IMR-90 (cell line): ENCODE measurements at regions not wholly inside any gene's neighbourhood (a gene's known extent, or its start where the extent isn't known, plus 50 kb on each side); places are given as distances from the start of the nearest gene placed in this dataset.

Experiments used
- ATAC-seq: fragments of 200-7000 bp; cut with Tn5 transposase; 2 replicates; pipeline ENCODE4 v1.9.1; 2020; ENCODE audit warnings: low read depth, mild to moderate bottlenecking, moderate library complexity
- BruUV-seq: library from RNA; stranded (reverse); fragments of 400-500 nt; replicated peaks from 2 replicates; lab custom pipeline; 2021; lab: Mats Ljungman, UMichigan
- CTCF ChIA-PET: fragments of 300-600 bp; formaldehyde crosslinking; extraction: SDS; loops from one replicate; lab custom pipeline; 2021; ENCODE audit warnings: antibody characterized with exemption; lab: Yijun Ruan, JAX
- POLR2A ChIA-PET: fragments of 300-600 bp; sonication (Branson Sonifier 250); formaldehyde crosslinking; loops from one replicate; lab custom pipeline; 2022; ENCODE audit warnings: antibody characterized with exemption; ENCODE audit not compliant: unreplicated experiment; lab: Charles Lee
- DNase-seq: peaks from one replicate; pipeline ENCODE4 v3.0.0; 2013
- H2AFZ ChIP-seq: replicated peaks from 2 replicates; pipeline ENCODE3; 2013; ENCODE audit warnings: low read length, mild to moderate bottlenecking; ENCODE audit not compliant: poor library complexity
- H2AK5ac ChIP-seq: 2 replicates; pipeline ENCODE4 v1.6.1; 2013; ENCODE audit warnings: low read depth, low read length, inconsistent platforms
- H2AK9ac ChIP-seq: replicated peaks from 2 replicates; pipeline ENCODE3; 2013; ENCODE audit warnings: mild to moderate bottlenecking, low read depth, low read length, moderate library complexity; ENCODE audit not compliant: poor library complexity
- H2BK120ac ChIP-seq: 2 replicates; pipeline ENCODE4 v1.6.1; 2013; ENCODE audit warnings: low read depth, low read length, inconsistent platforms
- H2BK15ac ChIP-seq: 3 replicates; pipeline ENCODE4 v1.6.1; 2013; ENCODE audit warnings: low read depth, low read length, inconsistent platforms
- H2BK20ac ChIP-seq: 2 replicates; pipeline ENCODE4 v1.6.1; 2013; ENCODE audit warnings: low read depth, mild to moderate bottlenecking, inconsistent platforms, low read length, moderate library complexity
- H2BK5ac ChIP-seq: 2 replicates; pipeline ENCODE4 v1.6.1; 2013; ENCODE audit warnings: mild to moderate bottlenecking, low read depth, low read length, inconsistent platforms; ENCODE audit not compliant: poor library complexity, severe bottlenecking
- H3K14ac ChIP-seq: replicated peaks from 2 replicates; pipeline ENCODE4 v1.6.1; 2013; ENCODE audit warnings: low read depth, low read length, inconsistent platforms
- H3K18ac ChIP-seq: 2 replicates; pipeline ENCODE4 v1.6.1; 2013; ENCODE audit warnings: low read depth, low read length, control low read depth
- H3K23ac ChIP-seq: 2 replicates; pipeline ENCODE4 v1.6.1; 2013; ENCODE audit warnings: low read depth, low read length, inconsistent platforms
- H3K27ac ChIP-seq: 2 replicates; pipeline ENCODE4 v1.5.1; 2013; ENCODE audit warnings: mild to moderate bottlenecking, control low read depth, low read length; ENCODE audit not compliant: insufficient read depth
- H3K27me3 ChIP-seq: 2 replicates; pipeline ENCODE4 v1.6.1; 2013; ENCODE audit warnings: low read length; ENCODE audit not compliant: control insufficient read depth, insufficient read depth
- H3K36me3 ChIP-seq: 2 replicates; pipeline ENCODE4 v1.6.1; 2013; ENCODE audit warnings: low read length, mixed read lengths; ENCODE audit not compliant: control insufficient read depth, insufficient read depth
- H3K4ac ChIP-seq: 2 replicates; pipeline ENCODE4 v1.6.1; 2013; ENCODE audit warnings: low read depth, low read length, inconsistent platforms
- H3K4me1 ChIP-seq: 2 replicates; pipeline ENCODE4 v1.6.1; 2013; ENCODE audit warnings: low read length, mixed read lengths; ENCODE audit not compliant: control insufficient read depth, insufficient read depth
- H3K4me2 ChIP-seq: 2 replicates; pipeline ENCODE4 v1.6.1; 2013; ENCODE audit warnings: low read depth, mild to moderate bottlenecking, control low read depth, low read length, moderate library complexity
- H3K4me3 ChIP-seq: 2 replicates; pipeline ENCODE4 v1.5.1; 2013; ENCODE audit warnings: low read depth, mild to moderate bottlenecking, control low read depth, low read length, moderate library complexity; ENCODE audit not compliant: insufficient read depth
- H3K56ac ChIP-seq: 2 replicates; pipeline ENCODE4 v1.6.1; 2013; ENCODE audit warnings: low read length, inconsistent platforms; ENCODE audit not compliant: insufficient read depth; ENCODE audit errors: extremely low read depth
- H3K79me1 ChIP-seq, 2 experiments: 2 replicates each; pipeline ENCODE4 v1.6.1; 2013; ENCODE audit warnings: low read length in 2 of 2, inconsistent platforms in 1 of 2, low read depth in 1 of 2
- H3K9ac ChIP-seq: 2 replicates; pipeline ENCODE4 v1.6.1; 2013; ENCODE audit warnings: low read depth, low read length, control low read depth
- H3K9me1 ChIP-seq: 2 replicates; pipeline ENCODE4 v1.6.1; 2013; ENCODE audit warnings: low read length, inconsistent platforms; ENCODE audit not compliant: insufficient read depth
- H3K9me3 ChIP-seq: 2 replicates; pipeline ENCODE4 v1.6.1; 2013; ENCODE audit warnings: low read length; ENCODE audit not compliant: control insufficient read depth, insufficient read depth
- H4K20me1 ChIP-seq: 2 replicates; pipeline ENCODE4 v1.6.1; 2013; ENCODE audit warnings: low read length, inconsistent platforms; ENCODE audit not compliant: insufficient read depth
- H4K5ac ChIP-seq: 2 replicates; pipeline ENCODE4 v1.6.1; 2013; ENCODE audit warnings: mild to moderate bottlenecking, low read depth, low read length, control low read depth
- H4K8ac ChIP-seq, 2 experiments: 2 replicates each; pipeline ENCODE4 v1.6.1; 2013; ENCODE audit warnings: low read depth in 2 of 2, low read length in 2 of 2, control low read depth in 1 of 2, inconsistent platforms in 1 of 2
- H4K91ac ChIP-seq: 2 replicates; pipeline ENCODE4 v1.6.1; 2013; ENCODE audit warnings: low read depth, low read length, inconsistent platforms; ENCODE audit not compliant: insufficient read depth
- BHLHE40 ChIP-seq: fragments of 150-350 bp; IDR thresholded peaks from 2 replicates; pipeline ENCODE4 v1.6.1; 2016; ENCODE audit warnings: mild to moderate bottlenecking, low read depth, low read length
- CEBPB ChIP-seq: IDR thresholded peaks from 2 replicates; pipeline ENCODE4 v1.6.1; 2012; ENCODE audit warnings: low read depth, low read length, improper control_type of control experiment
- CHD1 ChIP-seq: IDR thresholded peaks from 2 replicates; pipeline ENCODE4 v1.6.1; 2012; ENCODE audit warnings: low read depth, low read length, improper control_type of control experiment
- ELK1 ChIP-seq: fragments of 150-350 bp; IDR thresholded peaks from 2 replicates; pipeline ENCODE4 v1.6.1; 2016; ENCODE audit warnings: low read depth, mild to moderate bottlenecking, low read length, moderate library complexity, borderline replicate concordance
- FOS ChIP-seq: fragments of 150-350 bp; IDR thresholded peaks from 2 replicates; pipeline ENCODE4 v1.6.1; 2016; ENCODE audit warnings: low read depth, low read length
- MAFK ChIP-seq: IDR thresholded peaks from 2 replicates; pipeline ENCODE4 v1.6.1; 2012; ENCODE audit warnings: low read depth, low read length, improper control_type of control experiment
- MAZ ChIP-seq: IDR thresholded peaks from 2 replicates; pipeline ENCODE4 v1.6.1; 2012; ENCODE audit warnings: low read depth, mild to moderate bottlenecking, low read length, improper control_type of control experiment, moderate library complexity, borderline replicate concordance
- MXI1 ChIP-seq: IDR thresholded peaks from 2 replicates; pipeline ENCODE4 v1.6.1; 2012; ENCODE audit warnings: low read depth, mild to moderate bottlenecking, low read length, moderate library complexity, borderline replicate concordance
- NFE2L2 ChIP-seq: fragments of 150-350 bp; IDR thresholded peaks from 2 replicates; pipeline ENCODE4 v1.6.1; 2016; ENCODE audit warnings: low read depth, mild to moderate bottlenecking, low read length
- POLR2A ChIP-seq: IDR thresholded peaks from 2 replicates; pipeline ENCODE4 v1.6.1; 2012; ENCODE audit warnings: mild to moderate bottlenecking, low read depth, low read length
- RAD21 ChIP-seq: IDR thresholded peaks from 2 replicates; pipeline ENCODE4 v1.6.1; 2012; ENCODE audit warnings: low read length, improper control_type of control experiment
- RCOR1 ChIP-seq: IDR thresholded peaks from 2 replicates; pipeline ENCODE4 v1.6.1; 2012; ENCODE audit warnings: mild to moderate bottlenecking, low read length, improper control_type of control experiment; ENCODE audit not compliant: insufficient replicate concordance
- RFX5 ChIP-seq: IDR thresholded peaks from 2 replicates; pipeline ENCODE4 v1.8.0; 2012; ENCODE audit warnings: low read depth, mild to moderate bottlenecking, low read length, moderate library complexity
- SMC3 ChIP-seq: fragments of 150-350 bp; IDR thresholded peaks from 2 replicates; pipeline ENCODE4 v1.6.1; 2016; ENCODE audit warnings: low read depth, mild to moderate bottlenecking, antibody characterized with exemption, low read length, moderate library complexity
- WGBS, 2 experiments: methylation state at CpG; one replicate each; pipeline versions ENCODE4 v1.1.5 to v1.1.7; 2013; ENCODE audit warnings: missing lambda C conversion rate in 2 of 2; ENCODE audit not compliant: insufficient read length in 1 of 2; ENCODE audit errors: extremely low coverage in 2 of 2; 5-methylcytosine and 5-hydroxymethylcytosine counted together
- dilution Hi-C: fragments of 300-500 bp; cut with HindIII; formaldehyde crosslinking; loops from one replicate; pipeline ENCODE4 v1.14.3; 2018; ENCODE audit warnings: low sequenced_read_pairs; ENCODE audit not compliant: unreplicated experiment
- in situ Hi-C: fragments of 300-500 bp; cut with MboI; formaldehyde crosslinking; loops from 3 replicates; pipeline ENCODE4 v1.14.3; 2019; ENCODE audit warnings: low sequenced_read_pairs, inconsistent platforms, mixed read lengths
- intact Hi-C: fragments of 100-400 bp; cut with micrococcal nuclease; formaldehyde crosslinking; loops from 2 replicates; pipeline ENCODE4 v1.10.0; 2022
- TF ChIP-seq, protein P1 (sequence below): conservative IDR thresholded peaks from 2 replicates; pipeline ENCODE4 v1.5.1; 2012; ENCODE audit warnings: mild to moderate bottlenecking, low read depth, low read length, improper control_type of control experiment
- TF ChIP-seq, protein P2 (sequence below): fragments of 150-350 bp; IDR thresholded peaks from 2 replicates; pipeline ENCODE4 v1.6.1; 2017; ENCODE audit warnings: mild to moderate bottlenecking, antibody characterized with exemption, low read length, low read depth

GRCh38 chr4:155445306-155445705, 68.5 kb upstream of the MAP9 start:
- intact Hi-C loops (no loop called here), in situ Hi-C loops (loop anchor here (10.0 kb wide), 2 partner anchors 339 to 509 kb away; partner anchors contain the start of gene CTSO), dilution Hi-C loops (no loop called here)
- Histone ChIP-seq H3K9me3 (no peaks in the 10 kb centered on the region), H3K56ac (no peak overlapping the region), H2BK20ac (no peak overlapping the region), H3K27ac (no peak overlapping the region), H3K4me2 (no peak overlapping the region), H2AK9ac (no peak overlapping the region), H3K36me3 (no peaks in the 10 kb centered on the region), H4K5ac (no peak overlapping the region), H2BK120ac (no peak overlapping the region), H2BK15ac (no peak overlapping the region), H3K4me3 (no peak overlapping the region), H4K8ac (no peak overlapping the region), H3K4ac (no peak overlapping the region), H2AK5ac (no peak overlapping the region), H3K9me1 (no peaks in the 10 kb centered on the region), H4K20me1 (no peaks in the 10 kb centered on the region), H2BK5ac (no peak overlapping the region), H3K27me3 (no peaks in the 10 kb centered on the region), H4K91ac (no peak overlapping the region), H3K18ac (no peak overlapping the region), H3K9ac (no peak overlapping the region), H3K14ac (no peak overlapping the region), H2AFZ (no peak overlapping the region), H3K79me1 (no peaks in the 10 kb centered on the region), H3K4me1 (peaks cover 2% of the 10 kb centered on the region; the same call in 1 of the 2 replicates), H3K23ac (no peak overlapping the region)
- POLR2A ChIA-PET: no interaction called here
- CTCF ChIA-PET: interaction anchor here (1.3 to 1.5 kb wide), 2 partner anchors 342 to 507 kb away, joined by 3 to 4 read pairs; no protein-coding TSS in a partner anchor
- no peak for TF ChIP-seq MAZ
- no peak for TF ChIP-seq CHD1
- TF ChIP-seq MAFK: no peak
- TF ChIP-seq, protein P1, sequence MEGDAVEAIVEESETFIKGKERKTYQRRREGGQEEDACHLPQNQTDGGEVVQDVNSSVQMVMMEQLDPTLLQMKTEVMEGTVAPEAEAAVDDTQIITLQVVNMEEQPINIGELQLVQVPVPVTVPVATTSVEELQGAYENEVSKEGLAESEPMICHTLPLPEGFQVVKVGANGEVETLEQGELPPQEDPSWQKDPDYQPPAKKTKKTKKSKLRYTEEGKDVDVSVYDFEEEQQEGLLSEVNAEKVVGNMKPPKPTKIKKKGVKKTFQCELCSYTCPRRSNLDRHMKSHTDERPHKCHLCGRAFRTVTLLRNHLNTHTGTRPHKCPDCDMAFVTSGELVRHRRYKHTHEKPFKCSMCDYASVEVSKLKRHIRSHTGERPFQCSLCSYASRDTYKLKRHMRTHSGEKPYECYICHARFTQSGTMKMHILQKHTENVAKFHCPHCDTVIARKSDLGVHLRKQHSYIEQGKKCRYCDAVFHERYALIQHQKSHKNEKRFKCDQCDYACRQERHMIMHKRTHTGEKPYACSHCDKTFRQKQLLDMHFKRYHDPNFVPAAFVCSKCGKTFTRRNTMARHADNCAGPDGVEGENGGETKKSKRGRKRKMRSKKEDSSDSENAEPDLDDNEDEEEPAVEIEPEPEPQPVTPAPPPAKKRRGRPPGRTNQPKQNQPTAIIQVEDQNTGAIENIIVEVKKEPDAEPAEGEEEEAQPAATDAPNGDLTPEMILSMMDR: no peak
- TF ChIP-seq BHLHE40: no peak
- TF ChIP-seq RCOR1: no peak
- no peak for TF ChIP-seq FOS
- no peak for TF ChIP-seq ELK1
- TF ChIP-seq NFE2L2: no peak
- no peak for TF ChIP-seq RFX5
- TF ChIP-seq, protein P2, sequence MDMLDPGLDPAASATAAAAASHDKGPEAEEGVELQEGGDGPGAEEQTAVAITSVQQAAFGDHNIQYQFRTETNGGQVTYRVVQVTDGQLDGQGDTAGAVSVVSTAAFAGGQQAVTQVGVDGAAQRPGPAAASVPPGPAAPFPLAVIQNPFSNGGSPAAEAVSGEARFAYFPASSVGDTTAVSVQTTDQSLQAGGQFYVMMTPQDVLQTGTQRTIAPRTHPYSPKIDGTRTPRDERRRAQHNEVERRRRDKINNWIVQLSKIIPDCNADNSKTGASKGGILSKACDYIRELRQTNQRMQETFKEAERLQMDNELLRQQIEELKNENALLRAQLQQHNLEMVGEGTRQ: no peak
- TF ChIP-seq POLR2A: no peak
- TF ChIP-seq MXI1: no peak
- TF ChIP-seq RAD21: no peak
- TF ChIP-seq CEBPB: no peak
- TF ChIP-seq SMC3: no peak
- ATAC-seq (no peak), DNase-seq (no peak)
- no CpG with 5 or more reads among the region's 1 CpG for WGBS, 2 experiments
- BruUV-seq: no TSS peak
